ENCODE measurements at regions not wholly inside any gene's neighbourhood (a gene's known extent, or its start where the extent isn't known, plus 50 kb on each side); places are given as distances from the start of the nearest gene placed in this dataset.

DNA sequence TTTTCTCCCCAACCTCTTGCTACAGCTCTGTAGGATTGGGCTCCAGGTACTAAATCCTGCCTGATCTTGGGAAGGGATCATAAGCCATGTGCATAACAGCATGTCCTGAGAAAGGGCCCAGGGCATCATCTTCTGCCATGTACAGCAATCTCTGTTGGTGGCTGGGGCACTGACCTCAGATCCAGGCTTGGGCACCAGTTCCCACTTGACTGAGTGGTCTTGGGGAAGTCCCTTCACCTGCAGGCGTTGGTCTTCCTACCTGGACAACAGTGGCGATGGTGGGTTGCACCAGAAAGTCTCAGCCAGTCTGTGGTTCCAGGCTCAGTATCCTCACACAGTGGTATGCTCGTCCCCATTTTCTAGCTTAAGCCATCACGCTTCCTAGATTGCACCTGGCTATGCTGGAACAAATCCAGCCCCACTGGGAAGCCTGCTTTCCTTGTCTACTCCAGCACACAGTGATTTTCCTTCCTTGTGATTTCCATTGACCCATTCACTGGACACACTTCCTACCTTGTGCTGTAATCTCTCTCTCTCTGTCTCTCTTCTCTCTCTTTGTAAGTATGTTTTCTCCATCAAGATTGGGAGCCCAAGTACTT is 121.7 kb upstream of the PITX1 start:
- TF ChIP-seq, protein P1, sequence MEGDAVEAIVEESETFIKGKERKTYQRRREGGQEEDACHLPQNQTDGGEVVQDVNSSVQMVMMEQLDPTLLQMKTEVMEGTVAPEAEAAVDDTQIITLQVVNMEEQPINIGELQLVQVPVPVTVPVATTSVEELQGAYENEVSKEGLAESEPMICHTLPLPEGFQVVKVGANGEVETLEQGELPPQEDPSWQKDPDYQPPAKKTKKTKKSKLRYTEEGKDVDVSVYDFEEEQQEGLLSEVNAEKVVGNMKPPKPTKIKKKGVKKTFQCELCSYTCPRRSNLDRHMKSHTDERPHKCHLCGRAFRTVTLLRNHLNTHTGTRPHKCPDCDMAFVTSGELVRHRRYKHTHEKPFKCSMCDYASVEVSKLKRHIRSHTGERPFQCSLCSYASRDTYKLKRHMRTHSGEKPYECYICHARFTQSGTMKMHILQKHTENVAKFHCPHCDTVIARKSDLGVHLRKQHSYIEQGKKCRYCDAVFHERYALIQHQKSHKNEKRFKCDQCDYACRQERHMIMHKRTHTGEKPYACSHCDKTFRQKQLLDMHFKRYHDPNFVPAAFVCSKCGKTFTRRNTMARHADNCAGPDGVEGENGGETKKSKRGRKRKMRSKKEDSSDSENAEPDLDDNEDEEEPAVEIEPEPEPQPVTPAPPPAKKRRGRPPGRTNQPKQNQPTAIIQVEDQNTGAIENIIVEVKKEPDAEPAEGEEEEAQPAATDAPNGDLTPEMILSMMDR (IDR thresholded peaks at IDR 0.05; ENCODE audit: extremely low read depth in 1 of 2, insufficient read depth in 1 of 2, low read depth in 1 of 2, low read length in 2 of 2) = no peak
- no peak for TF ChIP-seq POLR2AphosphoS5 (IDR thresholded peaks at IDR 0.05; ENCODE audit: insufficient read depth, low read depth, low read length)
- TF ChIP-seq MYC (IDR thresholded peaks at IDR 0.05; ENCODE audit: low read depth, low read length) = no peak
- TF ChIP-seq POLR2A (IDR thresholded peaks at IDR 0.05; ENCODE audit: low read depth, low read length) = no peak
